HG02642 (cell line): ENCODE measurements at regions not wholly inside any gene's neighbourhood (a gene's known extent, or its start where the extent isn't known, plus 50 kb on each side); places are given as distances from the start of the nearest gene placed in this dataset.

Experiments
- ATAC-seq: cut with Tn5 transposase; IDR thresholded peaks from one replicate; pipeline ENCODE4 v1.9.1; 2021; ENCODE audit warnings: mild to moderate bottlenecking; ENCODE audit not compliant: unreplicated experiment, poor library complexity

DNA sequence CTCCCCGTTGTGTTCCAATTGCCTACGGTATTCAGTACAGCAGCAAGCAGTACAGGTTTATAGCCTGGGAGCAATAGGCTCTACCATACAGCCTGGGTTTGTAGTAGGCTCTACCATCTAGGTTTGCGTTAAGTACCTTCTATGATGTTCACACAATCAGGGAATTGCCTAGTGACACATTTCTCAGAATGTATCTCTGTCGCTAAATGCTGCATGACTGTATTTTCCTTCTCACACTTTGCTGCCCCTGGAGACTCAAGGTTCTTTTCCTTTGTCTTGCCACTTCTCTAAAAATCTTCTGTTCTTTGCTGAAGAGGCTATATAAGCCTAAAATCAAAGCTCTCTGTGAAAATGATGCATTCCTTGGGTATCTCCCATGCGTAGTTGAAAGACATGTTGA, 241.9 kb downstream of the CD83 start:
- ATAC-seq: no peak

GRCh38 chr6:14360565-14360964, 243.0 kb downstream of the CD83 start:
- ATAC-seq: no peak

GRCh38 chr6:14361297-14361696, 243.7 kb downstream of the CD83 start:
- ATAC-seq: no peak

GRCh38 chr6:14361956-14362587, 244.5 kb downstream of the CD83 start:
- ATAC-seq: no peak

- ATAC-seq: no peak
These were observed 246.8 kb downstream of the CD83 start for GRCh38 chr6:14364370-14364769.

DNA sequence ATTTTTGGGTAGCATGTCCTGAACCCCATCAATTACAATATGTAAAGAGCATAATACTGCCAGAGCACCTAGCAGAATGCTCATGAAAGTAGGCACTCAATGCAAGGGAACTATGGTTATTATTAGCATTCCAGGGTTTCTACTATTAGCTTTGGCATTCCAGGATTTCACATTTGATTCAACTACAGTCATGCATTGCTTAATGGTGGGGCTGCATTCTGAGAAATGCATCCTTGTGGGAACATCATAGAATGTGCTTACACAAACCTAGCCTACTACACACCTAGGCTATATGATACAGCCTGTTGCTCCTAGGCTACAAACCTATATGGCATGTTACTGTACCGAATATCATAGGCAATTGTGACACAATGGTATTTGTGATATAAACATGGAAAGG, 247.8 kb downstream of the CD83 start:
- no peak for ATAC-seq

GRCh38 chr6:14366315-14366714, 248.7 kb downstream of the CD83 start:
- ATAC-seq: no peak

- no peak for ATAC-seq
These were observed 249.3 kb downstream of the CD83 start for GRCh38 chr6:14366872-14367271.

DNA sequence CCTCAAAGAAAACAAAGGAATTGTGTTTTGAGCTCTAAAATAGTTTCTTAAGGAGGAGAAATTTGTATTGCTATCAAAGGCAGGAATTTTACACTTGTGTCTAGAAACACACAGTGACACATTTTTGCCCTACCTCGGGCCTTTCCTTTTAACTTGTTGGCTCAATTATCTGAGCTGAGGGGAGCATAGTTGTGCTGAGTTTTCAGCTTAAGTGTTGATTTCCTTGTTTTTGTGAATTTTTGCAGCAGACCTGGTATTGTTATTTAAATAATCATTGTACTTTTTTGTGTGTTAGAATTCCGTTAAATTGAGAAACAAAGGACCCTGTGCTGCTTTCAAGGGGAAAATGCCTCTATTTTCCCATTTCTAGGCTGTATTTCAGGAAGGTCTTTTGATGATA, 249.7 kb downstream of the CD83 start:
- ATAC-seq: no peak

DNA sequence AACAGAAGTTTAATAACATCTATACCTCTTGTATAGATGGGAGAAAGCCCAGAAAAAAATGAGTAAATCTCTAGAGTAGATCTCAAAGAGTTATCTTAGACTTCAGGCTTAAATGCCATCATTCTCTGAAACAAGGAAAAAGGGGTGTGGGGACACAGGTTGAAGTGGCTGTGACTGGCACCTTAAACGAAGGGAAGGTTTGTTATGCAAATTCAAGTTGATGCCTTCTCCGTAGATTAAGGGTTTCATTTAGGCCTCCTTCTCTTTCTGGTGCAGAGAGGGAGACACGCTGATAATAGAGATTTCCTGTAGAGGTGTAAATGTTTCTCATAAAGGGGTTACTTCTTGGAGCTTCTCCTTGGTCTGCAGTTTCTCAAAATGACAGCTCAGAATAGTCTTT, 252.1 kb downstream of the CD83 start:
- no peak for ATAC-seq

GRCh38 chr6:14371530-14371929, 254.0 kb downstream of the CD83 start:
- no peak for ATAC-seq

GRCh38 chr6:14372734-14373489, 255.3 kb downstream of the CD83 start:
- no peak for ATAC-seq

- ATAC-seq: no peak
These were observed 256.3 kb downstream of the CD83 start for GRCh38 chr6:14373648-14374437.

DNA sequence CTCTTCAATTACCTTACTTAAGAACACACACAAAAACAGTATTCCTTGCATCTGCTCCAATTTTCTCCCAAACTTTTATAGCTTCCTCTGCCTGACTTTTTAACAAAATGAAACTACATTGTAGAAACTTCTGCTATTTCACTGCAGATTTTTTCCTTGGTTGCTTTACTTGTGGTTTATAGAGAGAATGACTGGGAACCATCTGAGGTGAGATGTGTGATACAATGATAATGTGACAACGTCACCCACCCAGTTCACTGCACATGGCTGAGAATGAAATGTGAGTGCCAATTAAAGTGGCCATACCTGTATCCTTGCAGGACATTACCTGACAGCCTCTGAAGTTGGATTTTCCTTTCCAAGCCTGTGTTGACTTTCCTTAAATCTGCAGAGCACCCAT, 258.4 kb downstream of the CD83 start:
- ATAC-seq: no peak

DNA sequence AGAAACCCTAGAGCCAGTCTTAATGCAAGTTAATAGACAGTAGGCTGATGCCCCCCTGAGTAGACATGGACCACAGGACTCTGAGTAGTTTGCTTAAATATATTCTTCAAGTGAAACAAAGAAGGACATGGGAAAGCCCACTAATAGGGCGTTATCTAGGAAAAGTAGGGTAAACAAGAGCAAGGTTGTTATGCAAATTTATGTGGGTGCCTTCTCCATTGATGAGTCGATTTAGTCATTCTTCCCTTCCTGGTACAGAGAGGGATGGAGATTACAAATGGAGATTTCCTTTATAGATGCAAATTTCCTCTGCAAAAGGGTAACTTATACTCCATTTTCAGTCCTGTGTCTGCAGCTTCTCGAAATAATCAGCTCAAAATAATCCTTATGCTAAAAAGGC, 262.0 kb downstream of the CD83 start:
- ATAC-seq: no peak

GRCh38 chr6:14380086-14380820, 262.7 kb downstream of the CD83 start:
- ATAC-seq: no peak

- ATAC-seq: no peak
These were observed 263.6 kb downstream of the CD83 start for GRCh38 chr6:14380901-14381828.

DNA sequence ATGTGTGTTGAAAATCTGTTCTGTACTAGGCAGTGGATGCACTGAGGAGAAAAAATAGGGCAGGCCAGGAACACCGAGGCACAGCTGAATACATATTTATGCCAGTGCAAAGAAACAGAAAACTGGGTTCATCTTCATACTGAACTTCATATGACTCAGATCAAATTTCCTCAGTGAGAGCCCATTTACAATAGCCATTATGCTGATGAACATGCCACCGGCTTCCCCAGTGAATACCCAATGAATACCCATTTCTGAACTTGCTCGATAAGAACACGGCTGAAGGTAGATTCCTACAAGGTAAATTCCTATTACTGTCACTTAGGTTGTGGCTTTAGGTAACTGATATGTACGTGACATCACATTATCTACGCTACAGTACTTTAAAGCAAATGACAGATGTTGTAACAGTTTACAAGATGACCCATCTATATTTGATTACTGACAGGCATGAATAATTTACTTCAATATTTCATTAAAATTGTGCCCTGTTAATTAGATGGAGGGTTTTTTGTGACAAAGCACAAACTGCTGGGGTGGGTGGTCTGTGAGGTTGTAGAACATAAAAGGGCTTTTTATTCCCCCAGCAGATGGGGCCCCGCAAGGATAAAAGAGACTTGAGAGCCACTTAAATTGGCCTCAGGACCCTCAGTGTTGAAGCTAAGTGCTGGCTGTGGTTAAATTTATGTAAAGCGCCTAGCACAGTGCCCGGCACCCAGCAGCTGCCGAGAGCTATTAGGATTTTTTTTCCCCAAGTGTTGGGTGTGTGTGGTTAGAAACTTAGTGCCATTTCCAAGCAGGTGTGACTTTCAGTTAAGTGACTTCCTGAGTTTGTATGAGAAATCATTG, 264.5 kb downstream of the CD83 start:
- peak; percentile 65 for ATAC-seq
